Bronchial epithelial cell (primary cell): ENCODE measurements at regions not wholly inside any gene's neighbourhood (a gene's known extent, or its start where the extent isn't known, plus 50 kb on each side); places are given as distances from the start of the nearest gene placed in this dataset.

Experiments used
- DNase-seq: peaks from one replicate; pipeline ENCODE4 v3.0.0-alpha.2; 2010; ENCODE audit warnings: low read depth
- FAIRE-seq: peaks from 2 replicates; lab custom pipeline; 2011; peaks lifted over from hg19 to GRCh38; lab: Jason Lieb, UNC
- H3K27me3 ChIP-seq: 2 replicates; pipeline ENCODE4 v1.5.1; 2011; ENCODE audit warnings: low read length; ENCODE audit not compliant: control insufficient read depth, insufficient read depth
- H3K36me3 ChIP-seq: 2 replicates; pipeline ENCODE4 v1.5.1; 2011; ENCODE audit warnings: low read length; ENCODE audit not compliant: control insufficient read depth, insufficient read depth
- H3K4me3 ChIP-seq: 2 replicates; pipeline ENCODE4 v1.5.1; 2011; ENCODE audit warnings: mild to moderate bottlenecking, low read depth, low read length, control low read depth
- CTCF ChIP-seq: IDR thresholded peaks from 2 replicates; pipeline ENCODE4 v1.5.1; 2011; ENCODE audit warnings: mild to moderate bottlenecking, moderate library complexity, low read length, control low read depth, inconsistent platforms; ENCODE audit not compliant: insufficient read depth, severe bottlenecking

GRCh38 chr20:39897058-39897457 lies 792.0 kb downstream of the MAFB start:
- FAIRE-seq (no peak), DNase-seq (peak; percentile 68)
- H3K36me3 ChIP-seq, result no peaks in the 10 kb centered on the region
- H3K27me3 ChIP-seq, result no peaks in the 10 kb centered on the region
- no peak overlapping the region for H3K4me3 ChIP-seq
- TF ChIP-seq CTCF, result no peak

DNA sequence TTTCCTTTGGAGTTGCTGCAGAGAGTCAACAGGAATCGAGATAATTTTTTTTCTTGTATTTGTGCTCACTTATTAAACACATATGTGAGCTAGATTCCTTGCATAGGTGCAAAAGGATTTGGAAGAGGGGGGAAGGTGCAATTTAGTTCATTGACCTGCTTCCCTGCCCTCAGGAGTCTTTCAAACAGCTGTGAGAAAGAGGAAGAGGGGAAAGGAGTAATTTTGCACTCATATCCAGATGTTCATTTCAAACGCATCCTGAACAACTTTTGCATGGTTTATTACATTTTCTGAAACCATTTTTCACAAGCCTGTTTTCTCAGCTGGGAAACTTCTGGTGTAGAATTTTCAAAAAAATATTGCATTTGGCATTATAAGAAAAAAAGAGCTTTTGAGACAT lies 795.0 kb downstream of the MAFB start:
- no peak for DNase-seq

DNA sequence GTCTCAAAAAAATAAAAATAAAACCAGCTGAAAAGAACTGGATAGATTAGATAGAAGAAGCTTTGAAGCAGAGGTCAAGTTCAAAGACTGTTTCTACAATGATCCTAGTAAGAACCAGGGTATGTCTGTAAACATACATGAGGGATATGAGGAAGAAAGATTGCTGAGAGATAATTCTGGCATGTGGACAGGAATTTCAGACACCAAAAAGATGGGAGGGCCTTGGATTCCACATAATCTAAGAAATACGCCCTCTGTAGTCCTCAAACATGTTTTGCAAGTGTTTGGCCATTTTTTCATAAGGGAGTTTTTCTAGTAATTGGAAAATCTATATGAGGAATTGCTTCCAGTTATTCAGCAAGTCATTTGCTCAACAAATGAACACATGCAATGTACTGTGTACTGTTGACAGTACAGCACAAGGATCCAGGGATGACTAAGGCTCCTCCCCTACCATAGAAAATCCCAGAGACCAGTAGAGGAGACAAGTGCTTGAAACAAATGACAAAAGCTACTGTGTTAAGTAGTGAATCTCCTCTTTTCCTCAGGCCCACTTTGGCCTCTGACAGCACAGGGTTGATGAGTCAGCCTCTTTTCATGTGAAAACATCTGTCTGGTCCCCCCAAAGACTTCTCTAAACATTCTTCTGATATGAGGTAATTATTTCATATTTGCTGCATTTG lies 795.9 kb downstream of the MAFB start:
- peak; percentile 43 for DNase-seq
- Histone ChIP-seq H3K27me3 (no peaks in the 10 kb centered on the region), H3K36me3 (no peaks in the 10 kb centered on the region), H3K4me3 (no peak overlapping the region)
- no peak for TF ChIP-seq CTCF
- no peak for FAIRE-seq

More for the DNA sequence above, 795.0 kb downstream of the MAFB start:
- Histone ChIP-seq H3K4me3 (no peak overlapping the region), H3K36me3 (no peaks in the 10 kb centered on the region), H3K27me3 (no peaks in the 10 kb centered on the region)
- no peak for TF ChIP-seq CTCF
- no peak for FAIRE-seq

- DNase-seq (no peak), FAIRE-seq (no peak)
- no peak for TF ChIP-seq CTCF
- Histone ChIP-seq H3K36me3 (no peaks in the 10 kb centered on the region), H3K27me3 (no peaks in the 10 kb centered on the region), H3K4me3 (no peak overlapping the region)
Observed at GRCh38 chr20:39890697-39891096, 798.3 kb downstream of the MAFB start.

- no peak for DNase-seq
- no peak for TF ChIP-seq CTCF
- FAIRE-seq, result peak; percentile 66
- Histone ChIP-seq H3K36me3 (no peaks in the 10 kb centered on the region), H3K4me3 (no peak overlapping the region), H3K27me3 (no peaks in the 10 kb centered on the region)
Observed at GRCh38 chr20:39888310-39888709, 800.7 kb downstream of the MAFB start.
